ENCODE measurements at regions not wholly inside any gene's neighbourhood (a gene's known extent, or its start where the extent isn't known, plus 50 kb on each side); places are given as distances from the start of the nearest gene placed in this dataset.

GRCh38 chr12:53810950-53811349 lies 59.2 kb upstream of the CISTR start:
- TF ChIP-seq EP300 (IDR thresholded peaks at IDR 0.05) (no peak), POLR2A (IDR thresholded peaks at IDR 0.05; ENCODE audit: low read length) (no peak), RFX5 (IDR thresholded peaks at IDR 0.05) (no peak), CTCF (IDR thresholded peaks at IDR 0.05) (no peak), CBX2 (IDR thresholded peaks at IDR 0.05; ENCODE audit: borderline replicate concordance, low read depth) (no peak), PBX3 (IDR thresholded peaks at IDR 0.05) (no peak), RAD21 (conservative IDR thresholded peaks at IDR 0.05 in 1 of 2, IDR thresholded peaks at IDR 0.05 in 1 of 2) (no peak), FOSL2 (IDR thresholded peaks at IDR 0.05) (no peak), FOSL2 (CRISPR knock-in tag; IDR thresholded peaks at IDR 0.05) (no peak), MYC (IDR thresholded peaks at IDR 0.05; ENCODE audit: borderline replicate concordance, low read length) (no peak), REST (IDR thresholded peaks at IDR 0.05) (no peak)

Data from A549 (cell line).